HFFc6 (cell line): ENCODE measurements at regions not wholly inside any gene's neighbourhood (a gene's known extent, or its start where the extent isn't known, plus 50 kb on each side); places are given as distances from the start of the nearest gene placed in this dataset.

Experiments used
- DNase-seq: peaks from one replicate; pipeline ENCODE4 v3.0.0-alpha.2; 2018
- H3K27ac Mint-ChIP-seq: 2 replicates; pipeline ENCODE4 v1.8.0; 2020; ENCODE audit warnings: mild to moderate bottlenecking, mixed read lengths
- H3K27me3 Mint-ChIP-seq: 2 replicates; pipeline ENCODE4 v1.8.0; 2021; ENCODE audit warnings: mild to moderate bottlenecking, moderate library complexity, mixed read lengths; ENCODE audit not compliant: insufficient read depth
- H3K36me3 Mint-ChIP-seq: 2 replicates; pipeline ENCODE4 v1.8.0; 2021; ENCODE audit warnings: low read depth, mixed read lengths
- H3K4me1 Mint-ChIP-seq: 2 replicates; pipeline ENCODE4 v1.8.0; 2020; ENCODE audit warnings: low read depth, mixed read lengths
- H3K4me3 Mint-ChIP-seq: 2 replicates; pipeline ENCODE4 v1.8.0; 2020; ENCODE audit warnings: mild to moderate bottlenecking, moderate library complexity, mixed read lengths
- H3K9me3 Mint-ChIP-seq: 2 replicates; pipeline ENCODE4 v1.8.0; 2020; ENCODE audit warnings: mild to moderate bottlenecking, mixed read lengths
- TF ChIP-seq, protein P1 (sequence below): fragments of 200-600 bp; sonication (generic); IDR thresholded peaks from 2 replicates; pipeline ENCODE4 v1.5.0; 2021; ENCODE audit warnings: antibody characterized with exemption, mild to moderate bottlenecking

DNA sequence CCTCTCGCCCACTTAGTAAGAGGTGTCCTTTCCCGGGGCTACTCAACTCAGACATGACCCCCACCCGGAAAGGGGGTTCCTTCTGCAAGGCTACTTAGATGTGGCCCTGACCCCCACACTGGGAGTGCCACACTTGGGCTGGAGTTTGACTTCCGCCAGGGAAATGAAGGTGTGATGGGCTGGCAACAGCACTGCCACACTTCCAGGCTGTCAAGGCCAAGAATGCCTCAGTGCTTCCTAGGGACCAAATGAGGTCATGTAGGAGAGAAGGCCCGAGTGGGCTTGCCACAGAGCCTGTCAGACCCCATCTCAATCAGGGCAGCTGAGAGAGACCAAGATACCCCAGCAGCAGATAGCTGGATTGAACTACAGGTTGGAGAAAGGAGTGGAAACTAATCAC is 55.5 kb downstream of the DRD1 start:
- peaks cover 17% of the 10 kb centered on the region; the same call in 1 of the 2 replicates for H3K9me3 Mint-ChIP-seq
- peaks cover 1% of the 10 kb centered on the region for H3K27me3 Mint-ChIP-seq
- H3K4me1 Mint-ChIP-seq: no peaks in the 10 kb centered on the region
- TF ChIP-seq, protein P1, sequence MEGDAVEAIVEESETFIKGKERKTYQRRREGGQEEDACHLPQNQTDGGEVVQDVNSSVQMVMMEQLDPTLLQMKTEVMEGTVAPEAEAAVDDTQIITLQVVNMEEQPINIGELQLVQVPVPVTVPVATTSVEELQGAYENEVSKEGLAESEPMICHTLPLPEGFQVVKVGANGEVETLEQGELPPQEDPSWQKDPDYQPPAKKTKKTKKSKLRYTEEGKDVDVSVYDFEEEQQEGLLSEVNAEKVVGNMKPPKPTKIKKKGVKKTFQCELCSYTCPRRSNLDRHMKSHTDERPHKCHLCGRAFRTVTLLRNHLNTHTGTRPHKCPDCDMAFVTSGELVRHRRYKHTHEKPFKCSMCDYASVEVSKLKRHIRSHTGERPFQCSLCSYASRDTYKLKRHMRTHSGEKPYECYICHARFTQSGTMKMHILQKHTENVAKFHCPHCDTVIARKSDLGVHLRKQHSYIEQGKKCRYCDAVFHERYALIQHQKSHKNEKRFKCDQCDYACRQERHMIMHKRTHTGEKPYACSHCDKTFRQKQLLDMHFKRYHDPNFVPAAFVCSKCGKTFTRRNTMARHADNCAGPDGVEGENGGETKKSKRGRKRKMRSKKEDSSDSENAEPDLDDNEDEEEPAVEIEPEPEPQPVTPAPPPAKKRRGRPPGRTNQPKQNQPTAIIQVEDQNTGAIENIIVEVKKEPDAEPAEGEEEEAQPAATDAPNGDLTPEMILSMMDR: no peak
- no peak overlapping the region for H3K27ac Mint-ChIP-seq
- H3K36me3 Mint-ChIP-seq: no peaks in the 10 kb centered on the region
- no peak for DNase-seq
- no peak overlapping the region for H3K4me3 Mint-ChIP-seq

DNA sequence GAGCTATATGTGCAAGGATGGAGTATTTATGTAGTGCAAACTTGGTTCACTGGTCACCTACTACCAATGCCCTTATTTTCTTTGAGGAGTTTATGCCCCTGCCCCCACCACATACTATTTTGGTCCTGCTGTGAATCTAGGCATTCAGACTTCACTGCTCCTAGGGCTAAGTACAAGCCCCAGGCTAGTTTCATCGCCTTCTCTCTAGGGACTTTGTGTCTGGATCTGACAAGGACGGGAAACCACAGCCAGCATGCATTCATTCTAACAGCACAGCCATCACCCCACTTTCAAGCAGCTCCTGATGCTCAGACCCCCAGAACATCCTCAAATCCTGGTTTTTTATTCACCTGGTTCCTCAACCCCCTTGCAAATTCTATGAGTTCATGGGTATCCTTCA is 56.8 kb downstream of the DRD1 start:
- TF ChIP-seq, protein P1: no peak
- no peak overlapping the region for H3K4me3 Mint-ChIP-seq

DNA sequence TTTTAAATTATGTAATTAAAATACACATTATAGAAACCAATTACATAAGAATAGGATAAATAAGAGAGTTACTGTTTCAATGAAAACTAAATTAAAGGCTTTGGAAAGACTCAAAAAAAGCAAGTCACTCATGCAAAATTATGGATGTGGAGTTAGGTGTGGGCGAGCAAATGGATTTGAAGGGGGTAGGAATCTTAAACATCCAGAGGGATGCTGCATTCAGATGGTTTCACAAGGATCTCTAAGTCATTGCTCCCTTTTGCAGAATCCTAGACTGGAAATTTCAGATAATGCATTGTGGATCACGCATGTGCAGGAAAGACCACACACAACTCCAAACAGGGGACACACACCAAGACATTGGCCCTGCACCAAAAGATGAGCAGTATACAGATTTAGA is 57.5 kb downstream of the DRD1 start:
- Mint-ChIP-seq H3K4me1 (no peaks in the 10 kb centered on the region), H3K27me3 (peaks cover 1% of the 10 kb centered on the region), H3K9me3 (peaks cover 23% of the 10 kb centered on the region; the same call in 1 of the 2 replicates), H3K36me3 (no peaks in the 10 kb centered on the region), H3K4me3 (no peak overlapping the region), H3K27ac (no peak overlapping the region)
- TF ChIP-seq, protein P1: no peak
- DNase-seq: no peak

More for the DNA sequence above, 56.8 kb downstream of the DRD1 start:
- DNase-seq: no peak
- no peaks in the 10 kb centered on the region for H3K36me3 Mint-ChIP-seq
- no peak overlapping the region for H3K27ac Mint-ChIP-seq
- H3K27me3 Mint-ChIP-seq: peaks cover 1% of the 10 kb centered on the region
- H3K9me3 Mint-ChIP-seq: peaks cover 25% of the 10 kb centered on the region; the same call in 1 of the 2 replicates
- H3K4me1 Mint-ChIP-seq: no peaks in the 10 kb centered on the region

DNA sequence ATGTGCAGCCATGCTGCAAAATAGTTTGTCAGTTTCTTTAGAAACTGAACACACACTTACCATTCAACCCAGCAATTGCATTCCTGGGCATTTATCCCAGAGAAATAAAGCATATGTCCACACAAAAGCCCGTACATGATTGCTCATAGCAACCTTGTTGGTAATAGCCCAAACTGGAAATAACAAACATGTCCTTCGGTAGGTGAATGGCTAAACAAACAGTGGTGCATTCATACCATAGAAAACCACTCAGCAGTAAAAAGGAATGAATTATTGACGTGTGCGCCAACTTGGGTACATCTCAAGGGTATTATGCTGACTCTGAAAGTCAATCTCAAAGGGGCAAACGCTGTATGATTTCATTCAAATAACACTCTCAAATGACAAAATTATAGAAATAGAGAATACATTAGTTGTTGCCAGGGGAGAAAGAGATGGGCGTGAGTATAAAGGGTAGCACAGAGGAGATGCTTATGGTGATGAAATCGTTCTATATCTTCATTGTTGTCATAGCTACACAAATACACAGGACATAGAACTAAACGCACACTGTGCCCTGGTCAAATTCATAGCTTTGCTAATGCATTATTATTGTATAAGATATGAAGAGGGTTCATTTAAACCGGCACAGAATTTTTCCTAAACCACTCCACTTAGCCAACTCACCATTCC is 58.2 kb downstream of the DRD1 start:
- Mint-ChIP-seq H3K27ac (no peak overlapping the region), H3K4me1 (no peaks in the 10 kb centered on the region), H3K4me3 (no peak overlapping the region), H3K9me3 (peaks cover 30% of the 10 kb centered on the region), H3K27me3 (peaks cover 3% of the 10 kb centered on the region), H3K36me3 (no peaks in the 10 kb centered on the region)
- no peak for DNase-seq
- TF ChIP-seq, protein P1: no peak

DNA sequence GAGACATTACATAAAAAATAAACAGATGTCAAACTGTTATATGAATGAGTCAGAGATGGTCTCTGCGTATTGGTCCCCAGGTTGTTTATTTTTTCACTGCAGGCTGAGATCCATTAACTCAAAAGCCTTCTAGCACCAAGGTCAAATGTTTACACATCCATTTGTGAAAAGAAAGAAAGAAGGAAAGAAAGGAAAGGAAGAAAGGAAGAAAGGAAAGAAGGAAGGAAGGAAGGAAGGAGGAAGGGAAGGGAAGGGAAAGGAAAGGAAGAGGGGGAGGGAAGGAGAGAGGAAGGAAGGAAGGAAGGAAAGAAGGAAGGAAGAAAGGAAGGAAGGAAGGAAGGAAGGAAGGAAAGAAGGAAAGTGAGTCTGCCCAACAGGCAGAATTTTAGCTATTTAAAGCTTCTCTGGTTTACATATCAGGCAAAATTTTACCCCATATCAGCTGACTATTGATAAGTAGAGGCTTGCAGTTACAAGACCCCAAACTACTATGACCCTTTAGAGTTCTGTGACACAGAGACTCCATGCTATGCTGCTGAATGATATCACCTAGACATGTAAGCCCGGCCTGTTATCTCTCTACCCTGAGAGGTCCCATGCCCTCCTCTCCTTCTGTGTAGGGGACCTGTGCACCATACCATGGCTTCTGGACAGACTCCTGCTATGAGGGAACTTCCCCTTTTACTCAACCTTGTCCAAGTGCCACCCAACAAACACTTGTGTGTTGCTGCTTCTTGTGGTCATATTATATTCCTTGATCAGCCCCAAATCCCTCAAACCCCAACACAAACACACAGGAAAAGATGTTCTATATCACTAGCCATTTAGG is 59.0 kb downstream of the DRD1 start:
- TF ChIP-seq, protein P1: no peak
- no peak for DNase-seq
- Mint-ChIP-seq H3K9me3 (peaks cover 33% of the 10 kb centered on the region), H3K27ac (no peak overlapping the region), H3K4me1 (no peaks in the 10 kb centered on the region), H3K27me3 (peaks cover 3% of the 10 kb centered on the region), H3K36me3 (no peaks in the 10 kb centered on the region), H3K4me3 (no peak overlapping the region)
